ENCODE measurements at regions not wholly inside any gene's neighbourhood (a gene's known extent, or its start where the extent isn't known, plus 50 kb on each side); places are given as distances from the start of the nearest gene placed in this dataset.

DNA sequence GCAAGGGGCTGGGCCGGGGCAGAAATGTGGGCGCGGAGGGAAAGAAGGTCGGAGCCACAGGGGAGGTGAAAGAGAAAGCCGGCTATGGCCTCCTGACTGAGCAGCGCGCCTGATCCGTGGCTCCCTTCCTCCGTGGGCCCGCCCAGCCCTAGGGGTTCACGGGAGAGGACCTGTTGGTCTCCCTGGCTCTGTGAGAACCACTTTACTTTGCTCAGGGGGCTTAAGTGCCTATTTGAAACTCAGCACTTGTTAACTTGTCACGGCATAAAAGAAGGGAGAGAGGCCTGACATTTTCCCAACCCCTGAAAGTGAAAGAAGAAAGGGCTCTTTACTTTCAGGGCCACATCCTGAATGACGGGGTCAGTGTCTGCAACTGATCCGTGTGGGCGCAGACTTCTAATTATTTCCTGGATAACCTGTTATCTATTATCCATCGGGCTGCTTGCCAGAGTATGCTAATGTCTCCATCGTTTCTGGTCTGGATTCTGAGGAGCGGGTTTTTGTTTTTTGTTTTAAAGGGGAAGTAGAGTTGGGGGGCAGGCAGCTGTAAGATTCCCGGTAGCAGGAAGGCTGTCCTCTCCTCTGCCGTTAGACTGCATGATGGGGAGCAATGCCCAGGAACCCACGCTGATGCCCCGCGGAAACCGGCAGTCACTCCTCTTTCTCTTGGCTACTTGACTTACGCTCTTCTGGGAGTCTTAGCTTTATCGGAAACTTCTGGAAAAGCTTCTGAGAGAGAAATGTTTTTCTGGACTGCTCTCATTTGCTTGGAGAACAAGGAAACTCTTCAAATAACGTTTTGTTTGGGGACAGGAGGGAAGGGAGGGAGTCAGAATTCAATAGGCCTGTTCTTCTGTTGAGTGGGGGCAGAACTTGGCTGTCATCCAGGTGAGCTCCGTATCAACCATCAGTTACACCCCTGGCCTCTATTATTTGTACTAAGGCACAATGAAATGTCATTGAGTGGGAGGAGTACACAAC is 127.7 kb upstream of the MAX start:
- Histone ChIP-seq H3K36me3 (replicated peaks in 1 of 2; ENCODE audit: control insufficient read depth in 1 of 2, insufficient read depth in 2 of 2, low read length in 1 of 2) (no peaks in the 10 kb centered on the region), H3K4me2 (peak overlapping the region; percentile 76), H2AFZ (ENCODE audit: low read depth) (peak overlapping the region; percentile 100), H3K27me3 (ENCODE audit: insufficient read depth) (no peaks in the 10 kb centered on the region), H3K4me1 (ENCODE audit: control insufficient read depth in 1 of 2, insufficient read depth in 2 of 2, low read depth in 1 of 2, low read length in 1 of 2) (peaks cover 14 to 15% of the 10 kb centered on the region in 2 experiments; a peak in 2 of 4 replicates), H3K9ac (peak overlapping the region; percentile 74), H4K20me1 (ENCODE audit: insufficient read depth) (no peaks in the 10 kb centered on the region), H3K79me2 (ENCODE audit: insufficient read depth) (no peaks in the 10 kb centered on the region), H3K27ac (ENCODE audit: low read depth in 2 of 2, low read length in 1 of 2) (peak overlapping the region; percentile 83 to 97), H3K9me3 (no peaks in the 10 kb centered on the region), H3K9me2 (no peaks in the 10 kb centered on the region), H3F3A (replicated peaks; ENCODE audit: insufficient read depth) (peaks cover 5% of the 10 kb centered on the region), H3K4me3 (ENCODE audit: low read depth in 2 of 2, low read length in 1 of 2) (peak overlapping the region; percentile 14 to 43)
- ChIA-PET POLR2A (no interaction called here), CTCF (interaction anchor here (0.8 to 1.5 kb wide), 3 partner anchors 46 to 66 kb away, joined by 3 to 7 read pairs (median 3); no protein-coding TSS in a partner anchor)
- DNase-seq, result peak; percentile 68
- WGBS (ENCODE audit: low lambda C conversion rate), result 29% methylated on average over 28 of the region's 28 CpGs
- TF ChIP-seq RCOR1 (IDR thresholded peaks at IDR 0.05; ENCODE audit: low read length) (peak; percentile 34; the same call in 1 of the 2 replicates), YY1 (IDR thresholded peaks at IDR 0.05; ENCODE audit: low read depth) (no peak), NFIC (IDR thresholded peaks at IDR 0.05; ENCODE audit: borderline replicate concordance) (peak; percentile 68), EZH2phosphoT487 (IDR thresholded peaks at IDR 0.05; ENCODE audit: borderline replicate concordance, low read depth) (no peak), GATA2 (CRISPR knock-in tag; IDR thresholded peaks at IDR 0.05) (no peak; the same call in 1 of the 2 replicates), FOSL2 (IDR thresholded peaks at IDR 0.05; ENCODE audit: borderline replicate concordance, low read depth) (no peak), MEF2A (IDR thresholded peaks at IDR 0.05; ENCODE audit: borderline replicate concordance, low read depth) (no peak), SIN3A (IDR thresholded peaks at IDR 0.05; ENCODE audit: borderline replicate concordance, low read depth, low read length) (peak; percentile 19; the same call in 1 of the 2 replicates), RAD21 (IDR thresholded peaks at IDR 0.05; ENCODE audit: low read length) (no peak), JUND (IDR thresholded peaks at IDR 0.05) (no peak), GABPA (IDR thresholded peaks at IDR 0.05; ENCODE audit: low read depth) (no peak), ELF1 (IDR thresholded peaks at IDR 0.05) (no peak), FOXM1 (IDR thresholded peaks at IDR 0.05; ENCODE audit: low read depth) (no peak), MXI1 (IDR thresholded peaks at IDR 0.05; ENCODE audit: low read depth, low read length) (no peak)
- TF ChIP-seq, protein P1, sequence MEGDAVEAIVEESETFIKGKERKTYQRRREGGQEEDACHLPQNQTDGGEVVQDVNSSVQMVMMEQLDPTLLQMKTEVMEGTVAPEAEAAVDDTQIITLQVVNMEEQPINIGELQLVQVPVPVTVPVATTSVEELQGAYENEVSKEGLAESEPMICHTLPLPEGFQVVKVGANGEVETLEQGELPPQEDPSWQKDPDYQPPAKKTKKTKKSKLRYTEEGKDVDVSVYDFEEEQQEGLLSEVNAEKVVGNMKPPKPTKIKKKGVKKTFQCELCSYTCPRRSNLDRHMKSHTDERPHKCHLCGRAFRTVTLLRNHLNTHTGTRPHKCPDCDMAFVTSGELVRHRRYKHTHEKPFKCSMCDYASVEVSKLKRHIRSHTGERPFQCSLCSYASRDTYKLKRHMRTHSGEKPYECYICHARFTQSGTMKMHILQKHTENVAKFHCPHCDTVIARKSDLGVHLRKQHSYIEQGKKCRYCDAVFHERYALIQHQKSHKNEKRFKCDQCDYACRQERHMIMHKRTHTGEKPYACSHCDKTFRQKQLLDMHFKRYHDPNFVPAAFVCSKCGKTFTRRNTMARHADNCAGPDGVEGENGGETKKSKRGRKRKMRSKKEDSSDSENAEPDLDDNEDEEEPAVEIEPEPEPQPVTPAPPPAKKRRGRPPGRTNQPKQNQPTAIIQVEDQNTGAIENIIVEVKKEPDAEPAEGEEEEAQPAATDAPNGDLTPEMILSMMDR (IDR thresholded peaks at IDR 0.05), result no peak
- TF ChIP-seq, protein P2, sequence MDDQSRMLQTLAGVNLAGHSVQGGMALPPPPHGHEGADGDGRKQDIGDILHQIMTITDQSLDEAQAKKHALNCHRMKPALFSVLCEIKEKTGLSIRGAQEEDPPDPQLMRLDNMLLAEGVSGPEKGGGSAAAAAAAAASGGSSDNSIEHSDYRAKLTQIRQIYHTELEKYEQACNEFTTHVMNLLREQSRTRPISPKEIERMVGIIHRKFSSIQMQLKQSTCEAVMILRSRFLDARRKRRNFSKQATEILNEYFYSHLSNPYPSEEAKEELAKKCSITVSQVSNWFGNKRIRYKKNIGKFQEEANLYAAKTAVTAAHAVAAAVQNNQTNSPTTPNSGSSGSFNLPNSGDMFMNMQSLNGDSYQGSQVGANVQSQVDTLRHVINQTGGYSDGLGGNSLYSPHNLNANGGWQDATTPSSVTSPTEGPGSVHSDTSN (IDR thresholded peaks at IDR 0.05), result no peak; the same call in 1 of the 2 replicates
- TF ChIP-seq, protein P3, sequence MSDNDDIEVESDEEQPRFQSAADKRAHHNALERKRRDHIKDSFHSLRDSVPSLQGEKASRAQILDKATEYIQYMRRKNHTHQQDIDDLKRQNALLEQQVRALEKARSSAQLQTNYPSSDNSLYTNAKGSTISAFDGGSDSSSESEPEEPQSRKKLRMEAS (IDR thresholded peaks at IDR 0.05; ENCODE audit: low read depth), result 0 out of 2 replicates have a peak, but pooled peaks have one; percentile 8
- TF ChIP-seq, protein P4, sequence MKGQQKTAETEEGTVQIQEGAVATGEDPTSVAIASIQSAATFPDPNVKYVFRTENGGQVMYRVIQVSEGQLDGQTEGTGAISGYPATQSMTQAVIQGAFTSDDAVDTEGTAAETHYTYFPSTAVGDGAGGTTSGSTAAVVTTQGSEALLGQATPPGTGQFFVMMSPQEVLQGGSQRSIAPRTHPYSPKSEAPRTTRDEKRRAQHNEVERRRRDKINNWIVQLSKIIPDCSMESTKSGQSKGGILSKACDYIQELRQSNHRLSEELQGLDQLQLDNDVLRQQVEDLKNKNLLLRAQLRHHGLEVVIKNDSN (IDR thresholded peaks at IDR 0.05; ENCODE audit: borderline replicate concordance, low read depth), result no peak
- TF ChIP-seq, protein P5, sequence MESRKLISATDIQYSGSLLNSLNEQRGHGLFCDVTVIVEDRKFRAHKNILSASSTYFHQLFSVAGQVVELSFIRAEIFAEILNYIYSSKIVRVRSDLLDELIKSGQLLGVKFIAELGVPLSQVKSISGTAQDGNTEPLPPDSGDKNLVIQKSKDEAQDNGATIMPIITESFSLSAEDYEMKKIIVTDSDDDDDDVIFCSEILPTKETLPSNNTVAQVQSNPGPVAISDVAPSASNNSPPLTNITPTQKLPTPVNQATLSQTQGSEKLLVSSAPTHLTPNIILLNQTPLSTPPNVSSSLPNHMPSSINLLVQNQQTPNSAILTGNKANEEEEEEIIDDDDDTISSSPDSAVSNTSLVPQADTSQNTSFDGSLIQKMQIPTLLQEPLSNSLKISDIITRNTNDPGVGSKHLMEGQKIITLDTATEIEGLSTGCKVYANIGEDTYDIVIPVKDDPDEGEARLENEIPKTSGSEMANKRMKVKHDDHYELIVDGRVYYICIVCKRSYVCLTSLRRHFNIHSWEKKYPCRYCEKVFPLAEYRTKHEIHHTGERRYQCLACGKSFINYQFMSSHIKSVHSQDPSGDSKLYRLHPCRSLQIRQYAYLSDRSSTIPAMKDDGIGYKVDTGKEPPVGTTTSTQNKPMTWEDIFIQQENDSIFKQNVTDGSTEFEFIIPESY (IDR thresholded peaks at IDR 0.05; ENCODE audit: borderline replicate concordance, low read depth), result no peak
- TF ChIP-seq, protein P6, sequence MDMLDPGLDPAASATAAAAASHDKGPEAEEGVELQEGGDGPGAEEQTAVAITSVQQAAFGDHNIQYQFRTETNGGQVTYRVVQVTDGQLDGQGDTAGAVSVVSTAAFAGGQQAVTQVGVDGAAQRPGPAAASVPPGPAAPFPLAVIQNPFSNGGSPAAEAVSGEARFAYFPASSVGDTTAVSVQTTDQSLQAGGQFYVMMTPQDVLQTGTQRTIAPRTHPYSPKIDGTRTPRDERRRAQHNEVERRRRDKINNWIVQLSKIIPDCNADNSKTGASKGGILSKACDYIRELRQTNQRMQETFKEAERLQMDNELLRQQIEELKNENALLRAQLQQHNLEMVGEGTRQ (IDR thresholded peaks at IDR 0.05; ENCODE audit: borderline replicate concordance, low read depth, low read length), result no peak
- TF ChIP-seq, protein P7, sequence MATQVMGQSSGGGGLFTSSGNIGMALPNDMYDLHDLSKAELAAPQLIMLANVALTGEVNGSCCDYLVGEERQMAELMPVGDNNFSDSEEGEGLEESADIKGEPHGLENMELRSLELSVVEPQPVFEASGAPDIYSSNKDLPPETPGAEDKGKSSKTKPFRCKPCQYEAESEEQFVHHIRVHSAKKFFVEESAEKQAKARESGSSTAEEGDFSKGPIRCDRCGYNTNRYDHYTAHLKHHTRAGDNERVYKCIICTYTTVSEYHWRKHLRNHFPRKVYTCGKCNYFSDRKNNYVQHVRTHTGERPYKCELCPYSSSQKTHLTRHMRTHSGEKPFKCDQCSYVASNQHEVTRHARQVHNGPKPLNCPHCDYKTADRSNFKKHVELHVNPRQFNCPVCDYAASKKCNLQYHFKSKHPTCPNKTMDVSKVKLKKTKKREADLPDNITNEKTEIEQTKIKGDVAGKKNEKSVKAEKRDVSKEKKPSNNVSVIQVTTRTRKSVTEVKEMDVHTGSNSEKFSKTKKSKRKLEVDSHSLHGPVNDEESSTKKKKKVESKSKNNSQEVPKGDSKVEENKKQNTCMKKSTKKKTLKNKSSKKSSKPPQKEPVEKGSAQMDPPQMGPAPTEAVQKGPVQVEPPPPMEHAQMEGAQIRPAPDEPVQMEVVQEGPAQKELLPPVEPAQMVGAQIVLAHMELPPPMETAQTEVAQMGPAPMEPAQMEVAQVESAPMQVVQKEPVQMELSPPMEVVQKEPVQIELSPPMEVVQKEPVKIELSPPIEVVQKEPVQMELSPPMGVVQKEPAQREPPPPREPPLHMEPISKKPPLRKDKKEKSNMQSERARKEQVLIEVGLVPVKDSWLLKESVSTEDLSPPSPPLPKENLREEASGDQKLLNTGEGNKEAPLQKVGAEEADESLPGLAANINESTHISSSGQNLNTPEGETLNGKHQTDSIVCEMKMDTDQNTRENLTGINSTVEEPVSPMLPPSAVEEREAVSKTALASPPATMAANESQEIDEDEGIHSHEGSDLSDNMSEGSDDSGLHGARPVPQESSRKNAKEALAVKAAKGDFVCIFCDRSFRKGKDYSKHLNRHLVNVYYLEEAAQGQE (IDR thresholded peaks at IDR 0.05; ENCODE audit: low read depth, low read length), result no peak

Data from SK-N-SH (cell line).